Gastroesophageal sphincter (tissue), 4 donors: ENCODE measurements at regions not wholly inside any gene's neighbourhood (a gene's known extent, or its start where the extent isn't known, plus 50 kb on each side); places are given as distances from the start of the nearest gene placed in this dataset.

ENCODE experiments used
- ATAC-seq: fragments of 150-250 bp; one replicate; pipeline ENCODE4 v1.9.1; 2016; ENCODE audit warnings: mild to moderate bottlenecking, moderate library complexity
- H3K27ac ChIP-seq, 4 donors: fragments of 200-600 bp; sonication (generic) in 3 of 4; 1 replicate in 3 of 4; 2 replicates in 1 of 4; pipeline ENCODE4 v1.5.1; 2016 to 2019
- H3K27me3 ChIP-seq: fragments of 200-600 bp; sonication (generic); one replicate; pipeline ENCODE4 v1.5.1; 2019
- H3K36me3 ChIP-seq, 2 donors: fragments of 200-600 bp; sonication (generic); one replicate each; pipeline ENCODE4 v1.5.1; 2019; ENCODE audit warnings: control low read depth in 1 of 2
- H3K4me1 ChIP-seq, 3 donors: fragments of 200-600 bp; sonication (generic); 1 replicate in 2 of 3; 2 replicates in 1 of 3; pipeline ENCODE4 v1.5.1; 2016 to 2019; ENCODE audit warnings: control low read depth in 2 of 3
- H3K4me3 ChIP-seq, 2 donors: fragments of 200-600 bp; sonication (generic); one replicate each; pipeline ENCODE4 v1.5.1; 2019; ENCODE audit warnings: mild to moderate bottlenecking in 1 of 2, moderate library complexity in 1 of 2
- H3K9me3 ChIP-seq, 3 donors: fragments of 200-600 bp; sonication (generic); one replicate each; pipeline ENCODE4 v1.5.1; 2017 to 2019; ENCODE audit warnings: control low read depth in 2 of 3
- CTCF ChIP-seq, 4 experiments: fragments of 200-600 bp in 2 of 4; fragments of 450-650 bp in 2 of 4; sonication (generic) in 1 of 4; IDR thresholded peaks; one replicate each; pipeline ENCODE4 v1.5.1; 2017 to 2019; ENCODE audit warnings: antibody characterized with exemption in 4 of 4, mild to moderate bottlenecking in 2 of 4, moderate library complexity in 2 of 4
- EP300 ChIP-seq: sonication (generic); formaldehyde crosslinking; IDR thresholded peaks from one replicate; pipeline ENCODE4 v1.6.1; 2017; ENCODE audit warnings: antibody characterized with exemption, mild to moderate bottlenecking
- POLR2A ChIP-seq, 2 donors: fragments of 450-650 bp; IDR thresholded peaks; one replicate each; pipeline ENCODE4 v1.6.1; 2017; ENCODE audit warnings: antibody characterized with exemption in 2 of 2, mild to moderate bottlenecking in 2 of 2, moderate library complexity in 1 of 2
- POLR2AphosphoS5 ChIP-seq: sonication (generic); formaldehyde crosslinking; IDR thresholded peaks from one replicate; pipeline ENCODE4 v1.6.1; 2017; ENCODE audit warnings: antibody characterized with exemption
- WGBS, 2 donors: methylation state at CpG; one replicate each; pipeline ENCODE4 v1.1.5; 2018; ENCODE audit warnings: low coverage in 1 of 2; 5-methylcytosine and 5-hydroxymethylcytosine counted together

DNA sequence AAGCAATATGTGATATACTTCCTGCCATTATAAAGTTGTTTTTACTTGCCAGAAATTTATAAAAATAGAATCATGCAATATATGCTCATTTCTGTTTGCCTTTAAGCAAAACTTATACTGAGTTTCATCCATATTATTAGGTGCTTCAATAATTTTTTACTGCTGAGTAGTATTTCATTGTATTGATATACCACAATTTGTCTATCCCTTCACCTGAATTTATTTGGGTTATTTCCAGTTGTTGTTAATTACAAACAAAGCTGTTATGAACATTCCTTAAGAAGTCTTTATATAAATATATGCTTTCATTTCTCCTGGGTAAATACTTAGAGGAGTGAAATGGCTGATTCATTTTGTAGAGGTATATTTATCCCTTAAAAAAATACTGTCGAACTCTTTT lies 864.1 kb downstream of the HACE1 start:
- Histone ChIP-seq H3K9me3 (no peaks in the 10 kb centered on the region), H3K27ac (no peak overlapping the region), H3K36me3 (no peaks in the 10 kb centered on the region), H3K4me1 (no peaks in the 10 kb centered on the region), H3K27me3 (no peaks in the 10 kb centered on the region), H3K4me3 (no peak overlapping the region)
- 93 to 100% methylated on average over 1 of the region's 1 CpG for WGBS, 2 donors
- ATAC-seq: no peak
- TF ChIP-seq POLR2A (IDR thresholded peaks at IDR 0.05): no peak

DNA sequence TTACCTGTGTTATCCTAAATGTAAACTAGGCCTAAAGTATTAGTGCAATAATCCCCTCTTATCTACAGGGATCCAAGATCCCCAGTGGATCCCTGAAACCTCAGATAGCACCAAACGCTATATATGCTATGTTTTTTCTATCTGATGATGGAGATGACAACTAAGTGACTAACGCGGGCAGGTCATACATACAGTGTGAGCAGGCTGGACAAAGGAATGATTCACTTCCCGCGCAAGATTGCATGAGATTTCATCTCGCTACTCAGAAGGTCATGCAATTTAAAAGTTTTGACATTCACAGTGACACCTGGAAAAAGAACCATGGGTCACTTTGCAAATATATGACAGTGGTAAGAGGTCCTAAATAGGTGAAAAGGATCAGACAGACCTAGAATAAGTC lies 875.9 kb downstream of the HACE1 start:
- ATAC-seq: no peak

DNA sequence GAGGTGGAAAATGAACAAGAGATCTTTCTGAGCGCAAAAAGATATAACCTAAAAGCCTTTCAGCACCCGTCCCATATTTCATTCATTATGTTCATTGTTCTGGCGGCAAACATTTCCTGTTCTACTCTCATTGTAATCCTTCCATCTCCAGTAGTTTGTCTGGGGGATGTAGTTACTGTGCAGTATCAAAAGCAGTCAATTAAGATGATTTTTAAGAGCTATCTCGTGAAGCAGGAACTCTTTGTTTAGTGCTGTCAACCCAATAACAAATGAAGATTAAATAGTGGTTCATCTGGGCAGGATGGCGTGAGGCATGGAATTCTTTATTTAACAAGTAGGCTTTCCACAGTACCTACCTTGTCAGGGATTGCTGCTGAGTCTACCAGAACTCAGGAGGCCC lies 876.7 kb downstream of the HACE1 start:
- Histone ChIP-seq H3K27ac (no peak overlapping the region), H3K27me3 (no peaks in the 10 kb centered on the region), H3K9me3 (no peaks in the 10 kb centered on the region), H3K4me3 (no peak overlapping the region), H3K36me3 (no peaks in the 10 kb centered on the region), H3K4me1 (no peaks in the 10 kb centered on the region)
- TF ChIP-seq EP300 (no peak), POLR2A (IDR thresholded peaks at IDR 0.05) (no peak), CTCF (IDR thresholded peaks at IDR 0.05) (no peak), POLR2AphosphoS5 (no peak)
- 31 to 38% methylated on average over 3 to 5 of the region's 5 CpGs for WGBS, 2 donors
- ATAC-seq: no peak

More for the DNA sequence above, 875.9 kb downstream of the HACE1 start:
- Histone ChIP-seq H3K27me3 (no peaks in the 10 kb centered on the region), H3K27ac (no peak overlapping the region), H3K36me3 (no peaks in the 10 kb centered on the region), H3K4me3 (no peak overlapping the region), H3K4me1 (no peaks in the 10 kb centered on the region), H3K9me3 (no peaks in the 10 kb centered on the region)
- no peak for TF ChIP-seq POLR2A (IDR thresholded peaks at IDR 0.05)
- TF ChIP-seq POLR2AphosphoS5: no peak
- WGBS, 2 donors: 90 to 95% methylated on average over 5 to 6 of the region's 6 CpGs

- Histone ChIP-seq H3K4me1 (no peaks in the 10 kb centered on the region), H3K36me3 (no peaks in the 10 kb centered on the region), H3K4me3 (no peak overlapping the region), H3K27me3 (no peaks in the 10 kb centered on the region), H3K9me3 (no peaks in the 10 kb centered on the region), H3K27ac (no peak overlapping the region)
- no peak for TF ChIP-seq POLR2AphosphoS5
- TF ChIP-seq POLR2A (IDR thresholded peaks at IDR 0.05): no peak
- TF ChIP-seq CTCF (IDR thresholded peaks at IDR 0.05): no peak
- TF ChIP-seq EP300: no peak
- WGBS, 2 donors: 34 to 52% methylated on average over 4 of the region's 4 CpGs
- no peak for ATAC-seq
These were observed 877.1 kb downstream of the HACE1 start for GRCh38 chr6:103982574-103982973.

- no peak overlapping the region for H3K27ac ChIP-seq
- H3K4me1 ChIP-seq: no peaks in the 10 kb centered on the region
- H3K9me3 ChIP-seq: no peaks in the 10 kb centered on the region
- H3K4me3 ChIP-seq: no peak overlapping the region
- no peaks in the 10 kb centered on the region for H3K27me3 ChIP-seq
- TF ChIP-seq POLR2AphosphoS5: no peak
- no peak for TF ChIP-seq CTCF (IDR thresholded peaks at IDR 0.05)
- no peak for TF ChIP-seq POLR2A (IDR thresholded peaks at IDR 0.05)
- TF ChIP-seq EP300: no peak
- no peaks in the 10 kb centered on the region for H3K36me3 ChIP-seq
- no peak for ATAC-seq
- WGBS, 2 donors: 26 to 59% methylated on average over 2 of the region's 2 CpGs
These were observed 880.4 kb downstream of the HACE1 start for GRCh38 chr6:103979308-103979707.

DNA sequence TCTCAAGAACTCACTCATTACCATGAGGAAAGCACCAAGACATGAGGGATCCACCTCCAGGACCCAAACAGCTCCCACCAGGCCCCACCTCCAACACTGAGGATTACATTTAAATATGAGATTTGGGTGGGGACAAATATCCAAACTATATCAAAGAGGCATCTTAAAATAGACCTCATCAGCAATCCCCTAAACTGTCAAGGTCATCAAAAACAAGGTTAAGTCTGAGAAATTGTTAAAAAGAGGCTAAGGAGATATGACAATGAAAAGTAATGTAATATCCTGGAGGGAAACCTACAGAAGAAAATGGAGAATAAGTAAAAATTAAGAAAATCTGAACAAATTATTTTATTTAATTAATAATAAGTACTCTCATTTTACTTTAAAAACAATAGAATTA lies 922.3 kb downstream of the HACE1 start:
- ATAC-seq: no peak
- no peak for TF ChIP-seq EP300
- TF ChIP-seq POLR2AphosphoS5: no peak
- no peak for TF ChIP-seq CTCF (IDR thresholded peaks at IDR 0.05)
- Histone ChIP-seq H3K36me3 (no peaks in the 10 kb centered on the region), H3K27ac (no peak overlapping the region), H3K9me3 (no peaks in the 10 kb centered on the region), H3K4me1 (no peaks in the 10 kb centered on the region), H3K4me3 (no peak overlapping the region), H3K27me3 (no peaks in the 10 kb centered on the region)
